ENCODE measurements at regions not wholly inside any gene's neighbourhood (a gene's known extent, or its start where the extent isn't known, plus 50 kb on each side); places are given as distances from the start of the nearest gene placed in this dataset.
"Not testable (repeated sequence)": the region's sequence is repeated elsewhere in the genome, so short reads cannot be mapped to it uniquely, and the experiment has no call there.

DNA sequence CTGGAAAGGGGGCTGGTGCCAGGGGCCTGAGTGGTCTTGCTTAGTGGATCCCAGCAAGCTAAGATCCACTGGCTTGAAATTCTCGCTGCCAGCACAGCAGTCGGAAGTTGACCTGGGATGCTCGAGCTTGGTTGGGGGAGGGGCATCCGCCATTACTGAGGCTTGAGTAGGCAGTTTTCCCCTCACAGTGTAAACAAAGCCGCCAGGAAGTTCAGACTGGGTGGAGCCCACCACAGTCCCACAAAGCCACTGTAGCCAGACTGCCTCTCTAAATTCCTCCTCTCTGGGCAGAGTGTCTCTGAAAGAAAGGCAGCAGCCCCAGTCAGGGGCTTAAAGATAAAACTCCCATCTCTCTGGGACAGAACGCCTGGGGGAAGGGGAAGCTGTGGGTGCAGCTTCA lies 457.7 kb upstream of the SPRED2 start:
- TF ChIP-seq ZNF341 (tag by site-specific recombination; IDR thresholded peaks at IDR 0.05; ENCODE audit: low read depth); ZNF146 (tag by site-specific recombination; IDR thresholded peaks at IDR 0.05); YY1 (tag by site-specific recombination; IDR thresholded peaks at IDR 0.05); PRDM10 (tag by site-specific recombination; IDR thresholded peaks at IDR 0.05): not testable (repeated sequence)
